GM21526 (cell line): ENCODE measurements at regions not wholly inside any gene's neighbourhood (a gene's known extent, or its start where the extent isn't known, plus 50 kb on each side); places are given as distances from the start of the nearest gene placed in this dataset.
"Not testable (repeated sequence)": the region's sequence is repeated elsewhere in the genome, so short reads cannot be mapped to it uniquely, and the experiment has no call there.

Source experiments
- ATAC-seq: cut with Tn5 transposase; IDR thresholded peaks from one replicate; pipeline ENCODE4 v1.9.1; 2021; ENCODE audit warnings: moderate library complexity; ENCODE audit not compliant: unreplicated experiment, low FRiP score

- ATAC-seq = no peak
Measured at GRCh38 chr13:65275108-65275507, 1955.0 kb downstream of the PCDH9 start.

GRCh38 chr13:65273811-65274420, 1956.2 kb downstream of the PCDH9 start:
- not testable (repeated sequence) for ATAC-seq

- no peak for ATAC-seq
Measured at GRCh38 chr13:65268009-65268408, 1962.1 kb downstream of the PCDH9 start.

- ATAC-seq = no peak
Measured at GRCh38 chr13:65265988-65266387, 1964.1 kb downstream of the PCDH9 start.

- no peak for ATAC-seq
Measured at GRCh38 chr13:65264066-65264465, 1966.1 kb downstream of the PCDH9 start.

GRCh38 chr13:65260946-65261891, 1968.9 kb downstream of the PCDH9 start:
- no peak for ATAC-seq

- ATAC-seq = no peak
Measured at GRCh38 chr13:65240773-65241172, 1989.4 kb downstream of the PCDH9 start.

GRCh38 chr13:65236841-65237418, 1993.2 kb downstream of the PCDH9 start:
- ATAC-seq = no peak

- no peak for ATAC-seq
Measured at GRCh38 chr13:65217471-65217995, 2012.6 kb downstream of the PCDH9 start.

- ATAC-seq = not testable (repeated sequence)
Measured at GRCh38 chr13:65202845-65203244, 2027.3 kb downstream of the PCDH9 start.

- ATAC-seq = no peak
Measured at GRCh38 chr13:65188721-65189120, 2041.4 kb downstream of the PCDH9 start.

- ATAC-seq = no peak
Measured at GRCh38 chr13:65168026-65168425, 2062.1 kb downstream of the PCDH9 start.

- no peak for ATAC-seq
Measured at GRCh38 chr13:65166675-65167074, 2063.5 kb downstream of the PCDH9 start.

GRCh38 chr13:65159803-65160202, 2070.3 kb downstream of the PCDH9 start:
- no peak for ATAC-seq

- ATAC-seq = no peak
Measured at GRCh38 chr13:65155861-65156260, 2074.3 kb downstream of the PCDH9 start.

GRCh38 chr13:65154661-65155447, 2075.3 kb downstream of the PCDH9 start:
- no peak for ATAC-seq

GRCh38 chr13:65149687-65150086, 2080.4 kb downstream of the PCDH9 start:
- ATAC-seq = no peak

- ATAC-seq = no peak
Measured at GRCh38 chr13:65143920-65144319, 2086.2 kb downstream of the PCDH9 start.

GRCh38 chr13:65133094-65133493, 2097.0 kb downstream of the PCDH9 start:
- ATAC-seq = no peak

- ATAC-seq = no peak
Measured at GRCh38 chr13:65125236-65125635, 2104.9 kb downstream of the PCDH9 start.
